GM23248 (cell line): ENCODE measurements at regions not wholly inside any gene's neighbourhood (a gene's known extent, or its start where the extent isn't known, plus 50 kb on each side); places are given as distances from the start of the nearest gene placed in this dataset.

Source experiments
- DNase-seq: peaks from one replicate; pipeline ENCODE4 v3.0.0-alpha.2; 2015
- H2AFZ ChIP-seq: fragments of 200-600 bp; sonication (generic); 2 replicates; pipeline ENCODE4 v1.6.1; 2016; ENCODE audit warnings: antibody characterized with exemption
- H3F3A ChIP-seq: fragments of 200-600 bp; sonication (generic); 2 replicates; pipeline ENCODE4 v1.6.1; 2016; ENCODE audit warnings: mild to moderate bottlenecking, antibody characterized with exemption, mixed run types; ENCODE audit not compliant: insufficient read depth
- H3K27ac ChIP-seq: fragments of 200-600 bp; sonication (generic); 2 replicates; pipeline ENCODE4 v1.5.1; 2016; ENCODE audit warnings: mild to moderate bottlenecking
- H3K27me3 ChIP-seq: fragments of 200-600 bp; sonication (generic); replicated peaks from 2 replicates; pipeline ENCODE4 v1.6.1; 2016; ENCODE audit warnings: mild to moderate bottlenecking; ENCODE audit not compliant: insufficient read depth
- H3K36me3 ChIP-seq: fragments of 200-600 bp; sonication (generic); 2 replicates; pipeline ENCODE4 v1.6.1; 2016; ENCODE audit warnings: low read depth, mild to moderate bottlenecking
- H3K4me1 ChIP-seq: fragments of 200-600 bp; sonication (generic); 2 replicates; pipeline ENCODE4 v1.6.1; 2016; ENCODE audit warnings: mild to moderate bottlenecking; ENCODE audit not compliant: insufficient read depth
- H3K4me2 ChIP-seq: fragments of 200-600 bp; sonication (generic); one replicate; pipeline ENCODE4 v1.6.1; 2016; ENCODE audit warnings: mild to moderate bottlenecking; ENCODE audit not compliant: unreplicated experiment
- H3K4me3 ChIP-seq: fragments of 200-600 bp; sonication (generic); 2 replicates; pipeline ENCODE4 v1.5.1; 2016; ENCODE audit warnings: mild to moderate bottlenecking
- H3K79me2 ChIP-seq: fragments of 200-600 bp; sonication (generic); 2 replicates; pipeline ENCODE4 v1.6.1; 2016; ENCODE audit warnings: mild to moderate bottlenecking; ENCODE audit not compliant: insufficient read depth
- H3K9ac ChIP-seq: fragments of 200-600 bp; sonication (generic); 2 replicates; pipeline ENCODE4 v1.6.1; 2016; ENCODE audit warnings: mild to moderate bottlenecking
- H3K9me2 ChIP-seq: fragments of 200-600 bp; sonication (generic); 2 replicates; pipeline ENCODE4 v1.6.1; 2016; ENCODE audit warnings: mixed run types, mild to moderate bottlenecking, moderate library complexity; ENCODE audit not compliant: insufficient read depth
- H3K9me3 ChIP-seq: fragments of 200-600 bp; sonication (generic); one replicate; pipeline ENCODE4 v1.6.1; 2017; ENCODE audit warnings: low read depth
- H4K20me1 ChIP-seq: fragments of 200-600 bp; sonication (generic); 2 replicates; pipeline ENCODE4 v1.6.0; 2016; ENCODE audit not compliant: insufficient read depth
- EZH2 ChIP-seq: fragments of 200-600 bp; sonication (generic); IDR thresholded peaks from 2 replicates; pipeline ENCODE4 v1.6.1; 2018; ENCODE audit warnings: antibody characterized with exemption, mild to moderate bottlenecking; ENCODE audit not compliant: insufficient read depth, poor library complexity, severe bottlenecking
- EZH2phosphoT487 ChIP-seq: fragments of 200-600 bp; sonication (generic); IDR thresholded peaks from 2 replicates; pipeline ENCODE4 v1.6.1; 2018; ENCODE audit warnings: antibody characterized with exemption, moderate library complexity, mild to moderate bottlenecking, low read depth; ENCODE audit not compliant: insufficient read depth
- WGBS, 2 experiments: methylation state at CpG; one replicate each; pipeline ENCODE4 v1.1.6; 2015 to 2017; ENCODE audit warnings: low lambda C conversion rate in 2 of 2, low coverage in 1 of 2; ENCODE audit errors: missing lambda C conversion rate in 2 of 2; 5-methylcytosine and 5-hydroxymethylcytosine counted together
- in situ Hi-C: fragments of 300-500 bp; cut with MboI; formaldehyde crosslinking; loops from 2 replicates; pipeline ENCODE4 v1.15.0; 2020

GRCh38 chr1:88070956-88071355 lies 613.1 kb upstream of the PKN2 start:
- Histone ChIP-seq H4K20me1 (no peaks in the 10 kb centered on the region), H3K9ac (no peak overlapping the region), H3K4me1 (no peaks in the 10 kb centered on the region), H3K79me2 (no peaks in the 10 kb centered on the region), H3K36me3 (no peaks in the 10 kb centered on the region), H2AFZ (no peak overlapping the region), H3K27ac (no peak overlapping the region), H3F3A (no peaks in the 10 kb centered on the region), H3K27me3 (no peaks in the 10 kb centered on the region), H3K4me2 (no peak overlapping the region), H3K9me2 (no peaks in the 10 kb centered on the region), H3K4me3 (no peak overlapping the region), H3K9me3 (no peaks in the 10 kb centered on the region)
- no peak for DNase-seq
- in situ Hi-C loops: loop anchor here (25.0 kb wide), 1 partner anchor 734 kb away; the partner anchor contains the start of gene LMO4
- TF ChIP-seq EZH2 (no peak), EZH2phosphoT487 (no peak)
- 70 to 72% methylated on average over 1 of the region's 1 CpG for WGBS, 2 experiments

GRCh38 chr1:88074661-88075060 lies 609.4 kb upstream of the PKN2 start:
- Histone ChIP-seq H2AFZ (no peak overlapping the region), H3K9ac (no peak overlapping the region), H3K79me2 (no peaks in the 10 kb centered on the region), H3K9me3 (no peaks in the 10 kb centered on the region), H4K20me1 (no peaks in the 10 kb centered on the region), H3K27me3 (no peaks in the 10 kb centered on the region), H3K27ac (no peak overlapping the region), H3K4me2 (no peak overlapping the region), H3K36me3 (no peaks in the 10 kb centered on the region), H3K9me2 (no peaks in the 10 kb centered on the region), H3K4me3 (no peak overlapping the region), H3K4me1 (no peaks in the 10 kb centered on the region), H3F3A (no peaks in the 10 kb centered on the region)
- in situ Hi-C loops: loop anchor here (25.0 kb wide), 1 partner anchor 737 kb away; the partner anchor contains the start of gene LMO4
- DNase-seq: no peak
- TF ChIP-seq EZH2 (no peak), EZH2phosphoT487 (no peak)
- WGBS, 2 experiments: 76 to 80% methylated on average over 2 of the region's 2 CpGs

DNA sequence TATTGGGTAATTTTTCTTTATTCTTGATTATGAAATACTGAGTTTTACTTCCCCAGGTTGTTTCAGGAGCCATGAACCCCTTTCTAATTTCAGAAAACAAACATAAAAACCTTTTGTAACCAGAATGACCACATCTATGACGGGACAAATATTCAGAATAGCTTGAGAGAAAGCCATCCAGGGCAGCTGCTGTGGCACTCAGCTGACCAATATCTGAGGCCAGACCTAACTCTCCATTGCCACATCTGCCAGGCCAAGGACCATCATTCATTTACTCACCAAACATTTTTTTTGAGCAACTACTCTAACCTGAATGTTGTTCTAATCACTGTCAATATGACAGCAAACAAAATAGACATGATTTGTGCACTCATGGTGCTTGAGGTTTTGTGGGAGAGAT lies 608.3 kb upstream of the PKN2 start:
- Histone ChIP-seq H3K79me2 (no peaks in the 10 kb centered on the region), H4K20me1 (no peaks in the 10 kb centered on the region), H3K4me2 (no peak overlapping the region), H3K27ac (no peak overlapping the region), H3K36me3 (no peaks in the 10 kb centered on the region), H3K4me1 (no peaks in the 10 kb centered on the region), H3K9me3 (no peaks in the 10 kb centered on the region), H3K9me2 (no peaks in the 10 kb centered on the region), H3F3A (no peaks in the 10 kb centered on the region), H3K9ac (no peak overlapping the region), H3K4me3 (no peak overlapping the region), H2AFZ (no peak overlapping the region), H3K27me3 (no peaks in the 10 kb centered on the region)
- in situ Hi-C loops: no loop called here
- TF ChIP-seq EZH2phosphoT487 (no peak), EZH2 (no peak)
- DNase-seq: no peak
- 10 to 41% methylated on average over 1 of the region's 1 CpG for WGBS, 2 experiments

DNA sequence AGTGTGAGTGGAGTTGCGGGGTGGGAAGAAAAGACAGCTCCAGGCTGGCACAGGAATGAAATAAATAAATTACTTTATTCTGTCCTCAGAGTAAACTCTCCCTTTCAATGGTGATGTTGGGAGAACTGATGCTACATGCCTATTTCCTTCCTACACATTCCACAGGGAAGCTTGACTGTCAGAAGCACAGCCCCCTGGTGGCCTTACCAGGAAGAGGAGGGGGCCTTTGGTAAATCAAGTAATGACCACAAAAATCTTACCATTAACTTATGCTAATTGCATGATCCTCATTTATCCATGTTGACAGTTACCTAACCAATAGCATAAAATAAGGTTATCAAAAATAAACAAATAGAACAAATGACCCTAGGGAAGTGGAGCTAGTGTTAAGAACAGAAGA lies 605.0 kb upstream of the PKN2 start:
- H3K9ac ChIP-seq: no peak overlapping the region
- H3K9me3 ChIP-seq: no peaks in the 10 kb centered on the region
- no peak overlapping the region for H3K4me3 ChIP-seq
- no peaks in the 10 kb centered on the region for H4K20me1 ChIP-seq
- no peak overlapping the region for H2AFZ ChIP-seq
- peak; percentile 8 for DNase-seq
- no peak overlapping the region for H3K4me2 ChIP-seq
- H3F3A ChIP-seq: no peaks in the 10 kb centered on the region
- in situ Hi-C loops: no loop called here
- no peaks in the 10 kb centered on the region for H3K27me3 ChIP-seq
- H3K9me2 ChIP-seq: no peaks in the 10 kb centered on the region
- TF ChIP-seq EZH2phosphoT487: no peak
- TF ChIP-seq EZH2: no peak
- H3K79me2 ChIP-seq: no peaks in the 10 kb centered on the region
- H3K4me1 ChIP-seq: no peaks in the 10 kb centered on the region
- WGBS, 2 experiments: 50 to 53% methylated on average over 1 of the region's 1 CpG
- no peaks in the 10 kb centered on the region for H3K36me3 ChIP-seq
- H3K27ac ChIP-seq: no peak overlapping the region

GRCh38 chr1:88080875-88081274 lies 603.2 kb upstream of the PKN2 start:
- TF ChIP-seq EZH2phosphoT487 (no peak), EZH2 (no peak)

More at GRCh38 chr1:88080875-88081274, 603.2 kb upstream of the PKN2 start:
- Histone ChIP-seq H3K79me2 (no peaks in the 10 kb centered on the region), H3K27ac (no peak overlapping the region), H3K36me3 (no peaks in the 10 kb centered on the region), H3K9ac (no peak overlapping the region), H2AFZ (no peak overlapping the region), H3K4me3 (no peak overlapping the region), H3F3A (no peaks in the 10 kb centered on the region), H4K20me1 (no peaks in the 10 kb centered on the region), H3K4me1 (no peaks in the 10 kb centered on the region), H3K27me3 (no peaks in the 10 kb centered on the region), H3K4me2 (no peak overlapping the region), H3K9me3 (no peaks in the 10 kb centered on the region), H3K9me2 (no peaks in the 10 kb centered on the region)
- DNase-seq: no peak
- in situ Hi-C loops: no loop called here
